ENCODE measurements at regions not wholly inside any gene's neighbourhood (a gene's known extent, or its start where the extent isn't known, plus 50 kb on each side); places are given as distances from the start of the nearest gene placed in this dataset.

DNA sequence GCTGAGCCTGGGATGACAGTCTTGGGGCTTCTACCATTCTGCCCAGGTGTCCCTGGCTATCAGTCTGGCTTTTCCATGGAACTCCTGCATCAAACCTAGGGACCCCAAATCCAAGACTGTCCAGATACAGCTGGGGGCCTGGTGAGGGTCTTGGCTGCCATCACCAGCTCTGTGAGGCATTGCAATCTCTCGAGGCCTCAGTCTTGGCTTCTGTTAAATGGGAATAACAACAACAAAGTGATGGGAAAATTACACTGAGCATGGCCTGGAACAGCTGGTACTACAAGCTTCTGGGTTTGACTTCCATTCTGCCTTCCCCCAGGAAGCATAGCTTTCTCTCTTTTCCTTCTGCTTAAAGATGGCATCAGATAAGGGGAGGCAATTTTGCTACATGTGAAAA, 50.0 kb upstream of the LCTL start:
- Histone ChIP-seq H3K27me3 (ENCODE audit: control insufficient read depth in 2 of 2, insufficient read depth in 1 of 2, low read length in 1 of 2) (peaks cover 1 to 9% of the 10 kb centered on the region in 2 donors), H3K36me3 (ENCODE audit: control insufficient read depth in 2 of 2, insufficient read depth in 2 of 2, low read length in 1 of 2) (no peaks in the 10 kb centered on the region), H3K4me3 (ENCODE audit: low read length in 2 of 2) (no peak overlapping the region), H3K9me3 (ENCODE audit: control insufficient read depth in 2 of 2, insufficient read depth in 1 of 2, low read length in 1 of 2) (peaks cover 1 to 11% of the 10 kb centered on the region in 2 donors), H3K27ac (ENCODE audit: low read depth in 1 of 2, low read length in 1 of 2) (no peak overlapping the region), H3K4me1 (ENCODE audit: control insufficient read depth in 2 of 2, insufficient read depth in 2 of 2, low read length in 2 of 2) (peaks cover 0 to 14% of the 10 kb centered on the region in 2 donors)
- no peak for DNase-seq (ENCODE audit: low read depth in 6 of 9, low spot score in 9 of 9)
- WGBS = 90% methylated on average over 1 of the region's 1 CpG

DNA sequence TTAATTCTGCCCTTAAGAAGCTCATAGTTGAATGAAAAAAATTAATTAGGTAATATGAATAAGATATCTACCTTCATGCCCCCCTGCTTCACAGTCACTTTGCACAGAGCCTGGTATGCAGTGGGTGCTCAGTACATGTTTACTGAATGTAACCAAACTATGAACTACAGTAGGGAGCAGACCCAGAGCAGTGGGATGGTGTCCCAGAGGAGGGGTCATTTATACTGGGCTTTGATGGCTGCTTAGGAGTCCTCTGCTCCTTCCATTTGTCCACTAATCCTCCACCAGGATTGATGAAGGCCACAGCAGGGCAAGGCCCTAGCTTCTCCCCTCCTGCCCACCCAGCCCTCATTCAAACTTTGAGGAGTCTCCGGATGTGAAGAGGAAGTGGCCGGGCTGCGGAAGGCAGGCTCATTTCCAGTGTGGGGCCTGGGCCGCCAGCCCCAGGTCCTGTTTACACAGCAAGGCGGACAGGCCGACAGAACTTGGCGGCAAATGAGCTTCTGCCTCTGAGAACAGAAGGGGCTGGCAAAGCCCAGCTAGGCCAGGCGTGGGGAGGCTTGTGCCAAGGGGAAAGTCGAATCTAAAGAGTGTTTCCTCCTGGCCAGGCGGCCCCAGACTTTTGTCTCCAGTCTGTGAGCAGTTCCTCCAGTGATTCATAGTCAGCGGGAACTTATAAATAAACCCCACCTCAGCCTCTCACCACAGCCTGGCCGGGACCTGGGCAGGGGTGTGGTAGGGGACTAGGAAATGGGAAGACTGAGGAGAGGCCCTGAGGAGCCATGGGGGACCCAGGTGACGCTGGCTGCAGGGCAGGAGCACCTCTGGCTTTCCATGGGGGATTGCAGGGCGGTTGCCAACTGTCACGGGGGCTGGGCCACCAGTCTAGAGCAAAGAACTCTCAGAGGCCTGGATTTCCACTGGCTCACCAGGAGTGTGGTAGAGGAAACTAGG, 51.6 kb upstream of the LCTL start:
- H3K4me1 ChIP-seq (ENCODE audit: control insufficient read depth in 2 of 2, insufficient read depth in 2 of 2, low read length in 2 of 2) = peaks cover 0 to 21% of the 10 kb centered on the region in 2 donors
- no peaks in the 10 kb centered on the region for H3K36me3 ChIP-seq (ENCODE audit: control insufficient read depth in 2 of 2, insufficient read depth in 2 of 2, low read length in 1 of 2)
- 48% methylated on average over 15 of the region's 15 CpGs for WGBS
- peaks cover 1 to 11% of the 10 kb centered on the region in 2 donors for H3K9me3 ChIP-seq (ENCODE audit: control insufficient read depth in 2 of 2, insufficient read depth in 1 of 2, low read length in 1 of 2)
- no peak overlapping the region for H3K4me3 ChIP-seq (ENCODE audit: low read length in 2 of 2)
- H3K27ac ChIP-seq (ENCODE audit: low read depth in 1 of 2, low read length in 1 of 2) = no peak overlapping the region
- DNase-seq (ENCODE audit: low read depth in 6 of 9, low spot score in 9 of 9) = no peak
- peaks cover 17 to 22% of the 10 kb centered on the region in 2 donors for H3K27me3 ChIP-seq (ENCODE audit: control insufficient read depth in 2 of 2, insufficient read depth in 1 of 2, low read length in 1 of 2)

DNA sequence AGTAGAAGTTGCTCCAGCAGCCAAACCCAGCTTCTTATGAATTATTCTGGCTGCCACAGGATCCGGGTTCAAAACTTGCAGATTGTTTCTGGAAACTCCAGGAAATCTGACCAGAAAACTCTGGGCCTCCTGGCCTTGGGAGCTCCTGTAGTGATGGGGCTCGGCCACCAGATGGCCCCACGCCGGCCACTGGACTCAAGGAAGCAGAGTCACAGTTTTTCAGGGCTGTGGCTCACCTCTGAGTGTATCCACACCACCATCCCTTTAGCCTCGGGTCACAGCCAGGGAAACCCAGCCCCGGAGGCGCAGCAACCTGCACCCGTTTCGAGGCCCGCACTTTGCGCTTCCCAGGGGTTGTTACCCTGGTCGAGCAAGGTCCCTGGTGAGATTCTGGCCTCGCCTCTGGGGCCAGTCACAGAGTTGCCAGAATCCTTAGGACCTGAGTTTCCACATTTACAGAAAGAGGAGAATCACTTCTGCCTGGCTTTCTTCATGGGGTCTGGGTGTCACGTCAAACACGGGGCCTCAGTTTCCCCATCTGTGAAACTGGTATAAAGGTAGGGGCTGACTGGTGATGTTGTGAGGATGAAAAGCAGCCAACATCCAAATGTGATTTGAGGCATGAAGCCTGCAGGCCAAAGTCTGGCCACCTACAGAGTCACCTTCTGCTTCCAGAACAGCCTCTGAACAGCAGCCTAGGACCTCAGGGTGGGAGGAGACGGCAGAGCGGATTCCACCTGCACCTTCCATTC, 53.5 kb upstream of the LCTL start:
- no peaks in the 10 kb centered on the region for H3K36me3 ChIP-seq (ENCODE audit: control insufficient read depth in 2 of 2, insufficient read depth in 2 of 2, low read length in 1 of 2)
- no peak overlapping the region for H3K27ac ChIP-seq (ENCODE audit: low read depth in 1 of 2, low read length in 1 of 2)
- peaks cover 22 to 33% of the 10 kb centered on the region in 2 donors for H3K27me3 ChIP-seq (ENCODE audit: control insufficient read depth in 2 of 2, insufficient read depth in 1 of 2, low read length in 1 of 2)
- DNase-seq (ENCODE audit: low read depth in 6 of 9, low spot score in 9 of 9) = peak in 3 of 9 donors; percentile 16 to 38 (median 31)
- H3K4me3 ChIP-seq (ENCODE audit: low read length in 2 of 2) = no peak overlapping the region
- no peaks in the 10 kb centered on the region for H3K9me3 ChIP-seq (ENCODE audit: control insufficient read depth in 2 of 2, insufficient read depth in 1 of 2, low read length in 1 of 2)
- H3K4me1 ChIP-seq (ENCODE audit: control insufficient read depth in 2 of 2, insufficient read depth in 2 of 2, low read length in 2 of 2) = peaks cover 0 to 16% of the 10 kb centered on the region in 2 donors
- WGBS = 67% methylated on average over 17 of the region's 17 CpGs

DNA sequence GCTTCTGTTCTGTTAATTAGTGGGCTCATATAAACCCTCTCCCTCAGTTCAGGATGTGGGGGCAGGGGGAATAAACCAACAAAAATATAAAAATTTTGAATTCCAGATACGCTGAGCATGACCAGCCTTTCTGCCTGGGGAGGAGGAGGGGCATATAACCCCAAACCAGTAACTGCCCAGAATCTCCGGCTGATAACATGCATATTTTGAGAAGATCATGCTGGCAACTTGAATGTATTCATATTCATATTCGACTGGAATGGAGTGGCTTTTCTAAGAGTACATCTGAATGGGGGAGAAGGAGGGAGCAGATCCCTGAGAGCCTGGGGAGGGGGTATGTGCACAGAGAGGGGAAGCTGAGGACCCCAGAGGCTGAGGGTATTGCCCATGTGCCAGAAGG, 54.5 kb upstream of the LCTL start:
- H3K36me3 ChIP-seq (ENCODE audit: control insufficient read depth in 2 of 2, insufficient read depth in 2 of 2, low read length in 1 of 2) = no peaks in the 10 kb centered on the region
- DNase-seq (ENCODE audit: low read depth in 6 of 9, low spot score in 9 of 9) = no peak
- H3K27ac ChIP-seq (ENCODE audit: low read depth in 1 of 2, low read length in 1 of 2) = no peak overlapping the region
- peaks cover 22 to 33% of the 10 kb centered on the region in 2 donors for H3K27me3 ChIP-seq (ENCODE audit: control insufficient read depth in 2 of 2, insufficient read depth in 1 of 2, low read length in 1 of 2)
- H3K4me3 ChIP-seq (ENCODE audit: low read length in 2 of 2) = no peak overlapping the region
- H3K9me3 ChIP-seq (ENCODE audit: control insufficient read depth in 2 of 2, insufficient read depth in 1 of 2, low read length in 1 of 2) = no peaks in the 10 kb centered on the region
- H3K4me1 ChIP-seq (ENCODE audit: control insufficient read depth in 2 of 2, insufficient read depth in 2 of 2, low read length in 2 of 2) = peaks cover 0 to 13% of the 10 kb centered on the region in 2 donors
- 94% methylated on average over 3 of the region's 3 CpGs for WGBS

DNA sequence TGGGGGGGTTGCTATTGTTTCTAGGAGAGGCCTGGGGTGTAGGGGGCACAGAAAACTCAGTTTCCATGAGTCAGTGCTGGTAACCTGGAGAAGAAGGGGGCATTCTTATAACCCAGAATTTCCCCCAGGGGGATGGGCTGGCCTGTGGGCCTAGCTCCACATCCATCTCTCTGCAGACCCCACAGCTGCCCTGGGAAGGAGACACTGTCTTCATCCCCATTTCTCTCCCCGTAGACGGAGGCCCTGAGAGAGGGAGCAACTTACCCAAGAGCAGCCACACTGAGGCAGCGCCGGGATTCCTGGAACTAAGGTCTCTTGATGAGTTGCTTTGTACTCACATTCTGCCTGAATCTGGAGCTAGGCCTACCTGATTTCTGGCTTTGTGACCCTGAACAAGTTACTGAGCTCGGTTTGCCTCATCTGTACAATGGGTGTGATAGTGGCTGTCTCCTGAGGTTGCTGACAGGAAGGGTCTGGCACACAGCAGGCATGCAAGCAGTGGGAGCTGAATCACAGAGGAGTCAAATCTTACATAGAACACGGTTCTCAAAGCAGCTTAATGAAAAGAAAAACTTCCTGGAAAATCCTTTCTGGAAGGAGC, 55.0 kb upstream of the LCTL start:
- Histone ChIP-seq H3K4me1 (ENCODE audit: control insufficient read depth in 2 of 2, insufficient read depth in 2 of 2, low read length in 2 of 2) (peaks cover 0 to 11% of the 10 kb centered on the region in 2 donors), H3K9me3 (ENCODE audit: control insufficient read depth in 2 of 2, insufficient read depth in 1 of 2, low read length in 1 of 2) (no peaks in the 10 kb centered on the region), H3K27me3 (ENCODE audit: control insufficient read depth in 2 of 2, insufficient read depth in 1 of 2, low read length in 1 of 2) (peaks cover 22 to 33% of the 10 kb centered on the region in 2 donors), H3K27ac (ENCODE audit: low read depth in 1 of 2, low read length in 1 of 2) (no peak overlapping the region), H3K4me3 (ENCODE audit: low read length in 2 of 2) (no peak overlapping the region), H3K36me3 (ENCODE audit: control insufficient read depth in 2 of 2, insufficient read depth in 2 of 2, low read length in 1 of 2) (no peaks in the 10 kb centered on the region)
- WGBS = 96% methylated on average over 6 of the region's 6 CpGs
- no peak for DNase-seq (ENCODE audit: low read depth in 6 of 9, low spot score in 9 of 9)

DNA sequence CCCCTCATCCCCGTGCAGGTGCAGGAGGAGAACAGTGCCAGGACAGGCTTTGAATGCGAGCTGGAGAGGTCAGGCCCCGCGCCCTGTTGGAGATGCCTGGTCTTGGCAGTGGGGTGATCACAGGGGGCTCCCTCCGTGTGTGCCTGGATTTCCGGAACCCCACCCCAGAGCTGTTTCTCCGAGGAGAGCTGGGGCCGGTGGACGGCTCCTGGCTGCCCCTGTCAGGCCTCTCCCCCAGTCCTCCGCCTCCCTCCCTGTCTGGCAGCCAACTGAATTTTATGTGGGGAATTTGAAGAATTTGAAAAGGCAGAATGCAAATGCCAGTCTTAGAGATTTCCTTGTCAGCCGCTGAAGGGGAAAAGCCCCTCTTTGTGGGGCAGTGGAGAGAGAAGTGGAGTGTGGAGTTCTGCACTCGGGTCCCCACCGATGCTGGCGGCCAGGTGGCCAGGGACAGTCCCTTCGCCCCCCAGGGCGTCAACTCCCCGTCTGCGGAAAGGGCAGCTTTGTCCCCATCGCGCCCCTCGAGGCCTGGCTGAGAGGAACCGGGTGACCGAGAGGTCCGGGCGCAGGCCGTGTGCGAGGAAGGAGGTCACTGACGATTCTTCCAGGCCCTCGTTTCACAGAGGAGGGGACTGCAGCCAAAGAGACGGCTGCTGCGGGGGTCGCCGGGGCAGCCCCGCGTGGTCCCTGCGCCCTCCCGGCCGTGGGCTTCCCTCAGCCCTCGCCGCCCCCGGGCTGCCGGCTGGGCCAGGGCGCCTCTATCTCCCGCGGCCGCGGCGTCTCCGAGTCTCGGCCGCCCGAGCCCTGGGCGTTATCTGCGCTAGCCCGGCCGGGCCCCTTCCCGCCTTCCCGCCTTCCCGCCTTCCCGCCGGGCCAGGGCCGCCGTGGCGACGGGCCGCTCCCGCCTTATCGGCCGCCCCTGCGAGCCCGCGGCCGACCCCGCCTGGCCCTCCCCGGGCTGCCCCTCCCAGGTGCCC, 56.0 kb upstream of the LCTL start:
- no peak for DNase-seq (ENCODE audit: low read depth in 6 of 9, low spot score in 9 of 9)
- no peak overlapping the region for H3K27ac ChIP-seq (ENCODE audit: low read depth in 1 of 2, low read length in 1 of 2)
- H3K9me3 ChIP-seq (ENCODE audit: control insufficient read depth in 2 of 2, insufficient read depth in 1 of 2, low read length in 1 of 2) = no peaks in the 10 kb centered on the region
- no peaks in the 10 kb centered on the region for H3K36me3 ChIP-seq (ENCODE audit: control insufficient read depth in 2 of 2, insufficient read depth in 2 of 2, low read length in 1 of 2)
- WGBS = 42% methylated on average over 75 of the region's 75 CpGs
- no peak overlapping the region for H3K4me3 ChIP-seq (ENCODE audit: low read length in 2 of 2)
- H3K4me1 ChIP-seq (ENCODE audit: control insufficient read depth in 2 of 2, insufficient read depth in 2 of 2, low read length in 2 of 2) = peaks cover 0 to 11% of the 10 kb centered on the region in 2 donors
- H3K27me3 ChIP-seq (ENCODE audit: control insufficient read depth in 2 of 2, insufficient read depth in 1 of 2, low read length in 1 of 2) = peaks cover 22 to 33% of the 10 kb centered on the region in 2 donors

DNA sequence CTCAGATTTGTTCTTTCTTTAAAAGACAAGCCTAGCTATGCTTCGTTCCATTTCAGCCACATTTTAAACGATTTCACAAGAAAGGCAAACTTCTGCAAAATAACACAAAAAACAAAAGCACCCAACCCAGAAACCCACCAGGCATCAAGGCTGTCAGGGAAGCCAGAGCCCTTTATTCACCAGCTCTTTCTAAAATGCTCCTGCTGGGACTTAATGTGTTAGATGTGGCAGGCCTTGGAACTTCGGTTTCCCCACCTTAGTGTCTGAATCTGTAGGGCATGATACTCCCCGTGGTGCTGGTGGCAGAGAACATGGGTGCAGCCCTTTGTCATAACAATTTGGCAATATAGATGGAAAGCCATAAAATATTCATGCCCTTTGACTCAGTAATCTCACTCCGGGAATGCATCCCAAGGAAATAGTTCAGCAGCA, 56.8 kb upstream of the LCTL start:
- Histone ChIP-seq H3K4me1 (ENCODE audit: control insufficient read depth in 2 of 2, insufficient read depth in 2 of 2, low read length in 2 of 2) (peaks cover 0 to 11% of the 10 kb centered on the region in 2 donors), H3K36me3 (ENCODE audit: control insufficient read depth in 2 of 2, insufficient read depth in 2 of 2, low read length in 1 of 2) (no peaks in the 10 kb centered on the region), H3K4me3 (ENCODE audit: low read length in 2 of 2) (no peak overlapping the region), H3K9me3 (ENCODE audit: control insufficient read depth in 2 of 2, insufficient read depth in 1 of 2, low read length in 1 of 2) (no peaks in the 10 kb centered on the region), H3K27ac (ENCODE audit: low read depth in 1 of 2, low read length in 1 of 2) (no peak overlapping the region), H3K27me3 (ENCODE audit: control insufficient read depth in 2 of 2, insufficient read depth in 1 of 2, low read length in 1 of 2) (peaks cover 22 to 33% of the 10 kb centered on the region in 2 donors)
- WGBS = 64% methylated on average over 5 of the region's 5 CpGs
- DNase-seq (ENCODE audit: low read depth in 6 of 9, low spot score in 9 of 9) = no peak

DNA sequence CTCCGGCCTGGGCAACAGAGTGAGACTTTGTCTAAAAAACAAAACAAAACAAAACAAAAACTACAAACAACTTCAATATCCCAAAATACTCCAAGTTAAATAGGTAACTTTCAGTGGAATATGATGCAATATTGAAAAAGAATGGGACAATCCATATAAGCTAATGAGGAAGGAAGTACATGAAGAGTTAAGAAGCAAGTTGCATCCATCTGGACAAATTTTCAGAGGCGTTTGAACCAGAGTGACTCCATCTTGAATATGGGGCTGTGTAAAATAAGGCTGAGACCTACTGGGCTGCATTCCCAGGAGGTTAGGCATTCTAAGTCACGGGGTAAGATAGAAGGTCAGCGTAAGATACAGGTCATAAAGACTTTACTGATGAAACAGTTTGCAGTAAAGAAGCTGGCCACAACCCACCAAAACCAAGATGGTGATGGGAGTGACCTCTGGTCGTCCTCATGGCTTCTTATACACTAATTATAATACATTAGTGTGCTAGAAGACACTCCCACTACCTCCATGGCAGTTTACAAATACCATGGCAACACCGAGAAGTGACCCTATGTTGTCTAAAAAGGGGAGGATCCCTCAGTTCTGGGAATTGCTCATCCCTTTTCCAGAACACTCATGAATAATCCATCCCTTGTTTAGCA, 58.1 kb upstream of the LCTL start:
- H3K4me3 ChIP-seq (ENCODE audit: low read length in 2 of 2) = no peak overlapping the region
- peaks cover 0 to 11% of the 10 kb centered on the region in 2 donors for H3K4me1 ChIP-seq (ENCODE audit: control insufficient read depth in 2 of 2, insufficient read depth in 2 of 2, low read length in 2 of 2)
- 61% methylated on average over 6 of the region's 6 CpGs for WGBS
- H3K9me3 ChIP-seq (ENCODE audit: control insufficient read depth in 2 of 2, insufficient read depth in 1 of 2, low read length in 1 of 2) = no peaks in the 10 kb centered on the region
- H3K27me3 ChIP-seq (ENCODE audit: control insufficient read depth in 2 of 2, insufficient read depth in 1 of 2, low read length in 1 of 2) = peaks cover 22 to 33% of the 10 kb centered on the region in 2 donors
- H3K27ac ChIP-seq (ENCODE audit: low read depth in 1 of 2, low read length in 1 of 2) = no peak overlapping the region
- H3K36me3 ChIP-seq (ENCODE audit: control insufficient read depth in 2 of 2, insufficient read depth in 2 of 2, low read length in 1 of 2) = no peaks in the 10 kb centered on the region
- no peak for DNase-seq (ENCODE audit: low read depth in 6 of 9, low spot score in 9 of 9)
